HG02885 (cell line): ENCODE measurements at regions not wholly inside any gene's neighbourhood (a gene's known extent, or its start where the extent isn't known, plus 50 kb on each side); places are given as distances from the start of the nearest gene placed in this dataset.

Experiments used
- ATAC-seq: cut with Tn5 transposase; IDR thresholded peaks from one replicate; pipeline ENCODE4 v1.9.1; 2021; ENCODE audit warnings: mild to moderate bottlenecking; ENCODE audit not compliant: unreplicated experiment, poor library complexity

DNA sequence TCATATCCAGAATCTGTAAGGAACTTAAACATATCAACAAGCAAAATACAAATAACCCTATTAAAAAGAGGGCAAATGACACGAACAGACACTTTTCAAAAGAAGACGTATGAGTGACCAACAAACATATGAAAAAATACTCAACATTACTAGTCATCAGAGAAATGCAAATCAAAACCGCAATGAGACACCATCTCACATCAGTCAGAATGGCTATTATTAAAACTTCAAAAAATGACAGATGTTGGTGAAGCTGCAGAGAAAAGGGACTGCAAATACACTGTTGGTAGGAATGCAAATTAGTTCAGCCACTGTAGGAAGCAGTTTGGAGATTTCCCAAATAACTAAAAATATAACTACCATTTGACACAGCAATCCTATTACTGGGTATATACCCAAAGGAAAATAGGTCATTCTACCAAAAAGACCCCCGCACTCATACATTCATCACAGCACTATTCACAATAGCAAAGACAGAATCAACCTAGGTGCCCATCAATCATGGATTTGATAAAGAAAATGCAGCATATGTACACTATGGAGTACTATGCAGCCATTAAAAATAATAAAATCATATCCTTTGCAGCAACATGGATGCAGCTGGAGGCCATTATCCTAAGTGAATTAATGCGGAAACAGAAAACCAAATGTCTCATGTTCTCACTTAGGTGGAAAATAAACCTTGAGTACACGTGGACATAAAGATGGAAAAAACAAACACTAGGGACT lies 230.1 kb upstream of the RAB4A start:
- ATAC-seq = peak; percentile 40

DNA sequence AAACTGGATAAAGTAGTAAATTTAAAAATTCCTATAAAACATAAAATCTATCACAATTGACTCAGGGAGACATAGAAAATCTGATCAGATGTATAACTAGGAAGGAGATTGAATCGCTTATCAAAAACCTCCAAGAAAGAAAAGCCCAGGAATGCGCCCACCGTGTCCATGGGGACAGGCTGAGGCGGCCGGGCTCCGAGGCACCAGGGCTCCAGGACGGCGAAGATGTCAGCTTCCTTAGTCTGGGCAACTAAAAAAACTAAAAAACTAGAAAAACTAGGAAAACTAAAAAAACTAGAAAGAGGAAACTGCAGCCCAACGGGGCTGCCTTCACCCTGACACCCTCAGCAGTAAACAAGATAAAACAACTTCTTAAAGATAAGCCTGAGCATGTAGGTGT lies 229.0 kb upstream of the RAB4A start:
- ATAC-seq = no peak

DNA sequence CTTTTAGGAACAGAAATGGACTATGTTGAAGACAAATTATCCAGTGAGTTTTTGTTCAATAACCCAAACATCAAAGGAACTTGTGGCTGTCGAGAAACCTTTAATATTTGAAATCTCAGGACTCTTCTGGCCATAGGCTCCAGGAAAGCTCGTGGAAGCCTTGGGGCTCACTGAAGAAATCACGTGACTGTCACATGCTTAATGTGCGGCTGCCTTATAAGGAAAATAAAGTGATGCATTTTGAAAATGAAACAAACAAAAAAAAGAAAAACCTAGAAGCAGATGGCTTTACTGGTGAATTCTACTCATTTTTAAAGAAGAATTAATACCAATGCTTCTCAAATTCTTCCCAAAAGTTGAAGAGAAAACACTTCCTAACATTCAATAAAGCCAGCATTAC lies 228.4 kb upstream of the RAB4A start:
- ATAC-seq = no peak

DNA sequence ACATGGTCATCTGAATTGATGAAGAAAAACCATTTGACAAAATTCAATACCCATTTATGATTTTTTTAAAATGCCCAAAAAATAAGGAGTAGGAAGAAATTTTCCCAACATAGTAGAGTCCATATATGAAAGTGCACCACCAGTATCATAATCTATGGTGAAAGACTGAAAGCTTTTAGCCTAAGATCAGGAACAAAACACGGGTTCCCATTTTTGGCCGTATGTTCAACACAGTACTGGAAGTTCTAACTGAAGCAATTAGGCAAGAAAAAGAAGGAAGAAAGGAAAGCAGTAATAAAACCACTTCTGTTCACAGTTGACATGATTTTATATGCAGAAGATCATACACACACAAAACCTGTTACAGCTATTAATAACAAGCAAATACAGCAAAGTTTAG lies 227.8 kb upstream of the RAB4A start:
- ATAC-seq = no peak

DNA sequence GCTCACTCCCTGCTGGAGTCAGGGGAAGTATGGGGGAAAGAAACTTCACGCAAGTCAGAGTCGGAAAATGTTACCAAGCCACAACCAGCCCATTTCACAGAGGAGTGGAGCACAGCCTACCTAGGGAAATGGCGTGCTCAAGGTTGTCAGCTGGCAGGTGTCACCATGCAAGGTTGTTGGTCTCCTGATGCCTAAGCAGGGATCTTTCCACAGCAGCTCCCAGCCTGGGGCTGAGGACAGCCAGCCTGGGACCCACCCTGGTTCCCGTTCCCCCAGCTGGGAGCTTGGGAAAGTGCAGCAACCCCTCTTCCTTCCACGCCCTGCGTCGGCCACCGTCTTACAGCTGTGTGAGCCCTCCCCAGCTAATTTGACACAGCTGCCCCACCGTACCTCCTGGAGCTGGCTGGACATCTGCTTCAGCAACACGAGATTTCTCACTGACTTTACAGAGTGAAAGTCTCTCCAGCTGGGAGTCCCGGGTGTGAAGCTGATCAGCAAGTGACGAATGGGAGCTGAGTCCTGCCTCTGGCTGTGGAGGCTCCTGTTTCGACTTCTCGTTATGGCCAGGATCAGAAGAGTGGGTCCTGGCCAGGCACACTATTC lies 224.6 kb upstream of the RAB4A start:
- ATAC-seq = no peak

DNA sequence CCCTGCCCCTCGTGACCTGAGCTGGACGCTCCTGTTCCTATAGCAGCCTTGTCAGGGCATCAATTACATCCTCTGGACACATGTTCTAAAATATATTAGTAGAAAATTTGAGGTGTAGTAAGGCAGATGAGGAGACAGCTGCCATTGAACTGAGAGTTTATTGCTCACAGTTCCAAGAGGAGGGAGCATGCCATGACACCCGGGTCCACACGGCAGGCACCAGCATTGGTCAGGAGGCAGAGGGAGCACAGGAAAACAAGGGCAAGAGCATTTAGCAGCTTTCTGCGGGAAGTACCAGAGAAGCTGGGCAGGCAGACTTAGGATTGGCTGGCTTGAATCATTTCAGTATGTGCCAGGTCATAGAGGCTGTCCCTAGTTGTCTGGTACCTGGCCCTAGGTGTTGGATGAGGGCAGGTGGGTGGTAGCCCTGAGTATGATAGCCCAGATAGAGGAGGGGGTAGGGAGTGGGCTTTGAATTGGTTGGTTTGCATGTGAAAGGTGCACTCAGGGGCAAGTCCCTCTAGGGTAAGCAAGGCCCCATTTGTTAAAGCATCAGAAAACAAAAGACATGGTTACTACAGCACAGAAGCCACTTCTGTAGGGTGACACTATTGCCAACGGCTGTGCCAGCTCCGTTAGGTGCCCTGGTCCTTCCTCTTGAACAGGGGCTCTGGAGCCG lies 223.6 kb upstream of the RAB4A start:
- ATAC-seq = no peak

DNA sequence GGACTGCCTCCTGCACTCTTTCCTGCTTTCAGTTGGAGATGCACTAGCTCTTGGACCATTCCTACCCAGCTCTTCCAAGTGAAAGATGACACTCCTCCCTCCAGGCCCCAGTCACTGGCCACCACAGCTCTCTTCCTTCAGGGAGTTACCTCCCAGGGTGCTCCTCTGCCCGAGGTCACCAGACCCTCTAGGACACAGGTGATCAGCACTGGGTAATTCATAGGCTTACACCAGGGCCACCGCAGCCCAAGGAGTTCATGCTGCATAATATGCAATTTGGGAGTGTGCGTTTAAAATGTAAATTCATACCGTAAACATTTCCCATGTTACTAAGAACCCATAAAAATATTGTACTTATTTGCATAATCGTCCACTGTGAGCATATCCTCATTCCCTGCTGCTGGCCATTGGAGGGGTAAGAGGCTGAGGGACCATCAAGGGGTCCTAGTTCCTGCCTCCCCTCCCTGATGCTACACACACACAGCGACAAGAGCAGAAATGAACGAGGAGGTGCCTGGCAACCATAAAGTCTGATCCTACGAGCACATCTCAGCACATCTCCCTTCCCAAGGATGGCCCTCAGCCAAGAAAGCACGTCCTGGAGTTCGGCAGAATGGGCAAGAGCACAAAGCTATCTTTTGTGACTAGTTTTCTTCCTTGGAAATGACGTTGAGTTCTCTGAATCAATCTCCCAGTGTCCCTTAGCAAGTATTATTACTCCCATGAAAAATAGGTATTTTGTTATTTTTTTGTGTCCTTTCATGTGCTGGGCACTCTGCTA lies 222.9 kb upstream of the RAB4A start:
- no peak for ATAC-seq

DNA sequence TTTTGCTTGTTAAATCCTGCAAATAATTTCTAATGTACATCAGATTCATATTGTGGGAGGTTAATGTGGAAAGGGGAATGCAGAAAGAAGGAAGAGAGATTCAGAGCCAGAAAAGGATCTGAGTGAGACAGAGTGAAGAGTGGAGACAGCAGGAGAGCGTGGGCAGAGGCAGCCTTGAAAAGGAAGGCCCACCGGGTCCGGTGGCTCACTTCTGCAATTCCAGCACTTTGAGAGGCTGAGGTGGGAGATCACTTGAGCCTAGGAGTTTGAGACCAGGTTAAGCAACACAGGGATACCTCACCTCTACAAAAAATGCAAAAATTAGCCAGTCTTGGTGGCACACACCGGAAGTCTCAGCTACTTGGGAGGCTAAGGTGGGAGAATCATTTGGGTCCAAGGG lies 222.0 kb upstream of the RAB4A start:
- no peak for ATAC-seq

DNA sequence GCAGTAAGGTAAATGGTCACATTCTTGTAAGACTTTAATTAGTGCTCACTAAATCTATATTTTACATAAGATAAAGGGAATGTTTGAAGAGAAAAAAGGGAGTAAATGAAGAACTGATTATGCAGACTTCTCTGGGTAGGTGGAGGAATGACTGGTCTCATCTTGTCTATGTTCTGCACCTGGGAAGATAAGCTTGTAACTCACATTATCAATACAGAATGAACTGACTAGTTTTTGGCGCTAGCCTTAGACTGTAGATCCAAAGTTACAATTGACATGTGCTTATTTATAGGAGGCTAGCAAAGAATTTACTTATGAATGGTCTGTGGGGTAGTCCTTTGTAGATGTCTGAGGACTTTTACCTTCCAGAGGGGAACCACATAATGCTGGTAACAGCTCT lies 214.9 kb upstream of the RAB4A start:
- ATAC-seq = no peak

DNA sequence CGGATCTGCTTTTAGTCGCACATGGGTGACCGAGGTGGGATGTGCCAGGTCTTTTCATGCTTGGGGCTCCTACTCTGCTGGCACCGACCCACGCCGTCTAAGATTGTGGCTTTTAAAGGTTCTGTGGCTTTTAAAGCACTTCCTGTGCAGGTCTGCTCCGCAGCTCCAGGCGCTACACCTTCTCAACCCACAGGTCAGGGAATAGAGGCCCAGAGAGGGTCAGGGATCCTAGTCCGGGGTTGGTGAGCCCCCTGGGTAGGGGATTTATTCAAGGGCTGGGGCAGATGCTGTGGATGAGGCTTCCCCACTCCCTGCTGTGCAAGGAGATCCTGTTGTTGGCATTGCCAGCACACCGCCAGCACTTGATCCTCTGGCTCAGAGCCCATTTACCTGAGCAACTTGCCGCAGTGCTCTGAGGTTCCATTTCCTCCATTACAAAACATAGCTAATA lies 212.8 kb upstream of the RAB4A start:
- ATAC-seq = no peak

DNA sequence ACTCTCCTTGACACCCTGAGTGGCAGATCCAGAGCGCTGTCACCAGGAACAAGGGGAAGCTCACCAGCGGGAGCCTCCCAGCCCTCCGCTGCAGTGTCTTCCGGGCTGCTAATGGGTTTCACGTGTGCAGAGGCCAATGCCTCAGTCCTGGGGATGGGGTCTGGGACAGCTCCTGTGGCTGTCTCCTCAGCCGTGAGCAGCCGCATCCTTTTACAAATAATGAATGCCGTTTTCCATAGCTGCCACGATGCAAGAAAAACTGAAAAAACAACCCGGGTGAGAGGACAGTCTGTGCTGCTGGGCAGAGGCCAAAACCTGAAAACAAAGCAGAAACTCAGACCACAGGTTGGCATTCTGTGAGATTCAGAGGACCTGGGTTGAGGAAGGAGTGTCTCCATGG lies 212.2 kb upstream of the RAB4A start:
- ATAC-seq = no peak

DNA sequence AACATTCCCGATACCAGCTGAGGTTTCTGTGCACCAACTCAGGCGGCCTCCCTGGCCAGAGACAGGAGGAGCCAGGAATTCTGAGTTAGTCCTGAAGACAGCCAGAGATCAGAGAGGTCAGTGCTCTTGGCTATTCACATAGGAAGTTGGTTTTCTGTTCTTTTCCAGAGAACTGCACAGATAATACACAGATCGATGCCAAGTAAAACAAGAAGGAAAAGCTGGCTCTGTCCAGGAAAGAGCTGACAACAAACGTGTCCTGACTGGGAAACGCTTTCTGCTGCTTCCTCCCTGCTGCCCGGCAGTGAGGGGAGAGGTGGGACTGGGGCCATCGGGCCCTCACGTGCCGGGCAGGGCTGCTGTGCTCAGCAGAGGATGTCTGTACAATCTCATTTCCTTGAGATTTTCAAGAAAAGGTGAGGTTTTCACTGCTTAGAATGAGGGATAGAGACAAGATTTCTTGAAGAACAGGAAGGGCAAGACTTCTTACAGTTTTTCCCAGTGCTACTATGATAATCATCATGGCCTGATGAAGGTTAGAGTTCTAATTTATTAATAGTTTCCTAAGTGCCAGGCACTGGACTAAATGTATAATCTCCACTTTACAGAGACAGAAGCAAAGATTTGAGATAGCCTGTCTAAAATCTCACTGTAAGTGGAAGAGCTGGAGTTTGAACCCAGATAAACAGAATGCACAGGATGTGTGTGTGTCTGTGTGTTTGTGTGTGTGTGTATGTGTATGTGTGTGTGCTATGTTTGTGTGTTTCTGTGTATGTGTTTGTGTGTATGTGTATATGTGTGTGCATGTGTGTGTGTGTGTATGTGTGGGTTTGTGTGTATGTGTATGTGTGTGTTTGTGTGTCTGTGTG lies 211.0 kb upstream of the RAB4A start:
- ATAC-seq = no peak

DNA sequence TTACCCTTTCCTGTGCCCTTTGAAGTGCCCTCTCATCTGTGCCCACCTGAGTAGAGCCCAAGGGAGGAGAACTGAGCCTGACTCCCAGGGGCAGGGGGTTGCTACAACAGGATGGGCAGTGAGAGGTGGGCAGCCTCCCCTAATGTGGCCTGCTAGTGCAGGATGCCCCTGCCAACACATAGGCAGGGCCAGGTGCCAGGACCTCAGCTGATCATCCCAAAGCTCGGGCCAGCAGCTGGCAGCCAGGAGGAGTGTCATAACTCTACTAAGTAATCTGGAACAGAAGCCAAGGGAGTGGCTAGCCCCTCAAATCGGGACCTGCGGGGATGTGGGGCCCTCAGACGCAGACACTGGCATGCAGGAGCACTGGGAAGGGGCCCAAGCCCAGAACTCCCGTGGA lies 208.8 kb upstream of the RAB4A start:
- ATAC-seq = no peak

DNA sequence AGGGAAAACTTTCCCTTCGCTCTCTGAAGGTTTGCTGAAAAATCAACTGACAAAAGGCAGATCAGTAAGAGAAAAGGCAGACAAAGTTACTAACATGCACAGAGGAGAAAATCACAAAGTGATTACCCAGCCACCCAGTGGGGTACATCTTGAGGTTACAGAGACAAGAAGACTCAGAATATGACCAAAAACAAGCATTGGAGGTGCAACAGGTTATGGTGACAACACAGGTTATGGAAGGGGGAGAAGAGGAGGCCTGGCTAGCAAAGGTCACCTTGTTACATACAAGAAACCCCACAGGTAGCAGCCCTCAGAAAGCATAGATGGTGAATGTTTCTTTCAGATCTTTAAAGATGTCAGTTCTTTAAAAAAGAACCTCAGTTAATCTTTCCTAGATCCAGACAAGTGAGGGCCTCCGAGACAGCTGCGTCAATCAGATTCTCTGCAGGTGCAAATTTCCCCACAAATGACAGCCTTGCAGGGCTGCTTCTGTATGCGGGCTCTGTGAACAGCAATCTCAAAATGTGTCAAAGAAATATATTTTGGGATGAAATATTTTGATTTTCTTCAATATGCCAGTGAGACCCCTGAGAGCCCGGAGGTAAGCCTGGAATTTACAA lies 207.6 kb upstream of the RAB4A start:
- ATAC-seq = no peak

DNA sequence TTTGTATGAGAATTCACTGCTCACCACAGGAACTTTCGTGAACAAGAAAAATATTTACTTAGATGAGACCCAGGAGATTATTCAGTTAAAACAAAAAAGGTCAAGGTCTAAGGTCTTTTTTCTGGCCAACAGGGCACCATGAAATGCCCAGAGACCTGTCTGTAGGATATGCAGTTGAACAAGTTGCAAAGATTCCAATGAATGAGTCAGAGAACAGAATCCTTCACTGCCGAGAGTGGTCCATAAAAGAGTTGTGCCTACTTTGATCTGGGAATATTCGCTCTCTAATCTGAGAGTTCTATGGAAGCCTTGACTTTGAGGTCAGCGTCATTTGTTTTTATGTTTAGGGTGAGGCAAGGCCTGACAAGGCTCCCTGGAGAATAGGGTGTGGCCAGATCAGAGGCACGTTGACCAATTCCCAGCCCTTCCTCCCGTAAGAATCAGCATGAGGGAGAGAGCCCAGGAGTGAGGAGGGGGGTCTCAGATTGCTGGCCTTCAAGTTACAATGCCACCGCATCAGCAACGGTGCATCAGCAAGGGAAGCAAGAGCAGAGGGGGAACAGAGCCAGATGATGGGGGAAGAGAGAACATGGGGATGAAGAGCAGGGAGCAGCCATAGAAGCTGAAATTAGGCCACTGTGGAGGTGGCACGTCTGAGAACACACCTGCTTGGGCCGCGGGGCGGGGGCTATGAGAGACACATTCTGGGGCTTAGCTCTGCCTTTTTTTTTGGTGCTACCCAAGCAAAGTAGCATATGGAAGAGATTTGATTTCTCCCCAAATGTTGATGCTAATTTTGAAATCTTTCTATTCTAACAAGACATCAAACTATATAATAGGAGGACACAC lies 206.4 kb upstream of the RAB4A start:
- ATAC-seq = no peak

DNA sequence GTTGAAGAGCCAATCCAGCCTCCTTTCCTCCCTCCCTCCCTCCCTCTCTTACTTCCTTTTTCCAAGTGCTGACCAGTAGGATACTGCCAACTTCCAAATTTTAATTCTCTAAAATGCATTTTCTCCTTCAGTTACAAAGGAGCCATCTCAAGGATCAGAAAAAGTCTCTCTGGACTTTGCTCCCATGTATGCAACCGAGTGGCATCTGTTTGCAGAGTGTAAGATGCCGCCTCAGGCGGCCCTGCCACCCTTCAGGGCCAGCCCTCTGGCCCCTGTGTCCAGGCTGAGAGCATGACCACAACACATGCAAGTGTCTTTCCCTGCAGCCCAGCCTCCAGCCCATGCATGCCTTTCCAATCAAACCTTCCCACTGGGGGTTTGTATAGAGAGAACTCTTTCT lies 205.3 kb upstream of the RAB4A start:
- no peak for ATAC-seq

DNA sequence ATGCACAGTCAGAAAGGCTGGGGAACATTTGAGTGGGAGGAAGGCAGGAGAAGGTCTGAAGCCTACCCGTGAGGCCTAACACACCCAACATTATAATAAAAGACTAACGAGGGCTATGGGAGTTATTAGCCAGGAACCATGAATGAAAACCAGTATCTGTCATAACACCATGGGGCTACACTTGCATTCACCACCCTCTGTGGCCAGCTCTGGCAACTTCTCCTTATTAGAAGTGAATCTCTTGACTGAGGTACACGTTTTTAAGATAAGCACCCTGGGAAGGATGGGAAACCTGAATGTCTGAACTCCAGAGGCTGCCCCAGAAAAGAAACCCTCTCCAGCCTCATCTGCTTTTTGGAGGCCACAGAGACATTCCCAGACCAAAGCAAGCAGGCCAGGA lies 204.3 kb upstream of the RAB4A start:
- ATAC-seq = no peak

DNA sequence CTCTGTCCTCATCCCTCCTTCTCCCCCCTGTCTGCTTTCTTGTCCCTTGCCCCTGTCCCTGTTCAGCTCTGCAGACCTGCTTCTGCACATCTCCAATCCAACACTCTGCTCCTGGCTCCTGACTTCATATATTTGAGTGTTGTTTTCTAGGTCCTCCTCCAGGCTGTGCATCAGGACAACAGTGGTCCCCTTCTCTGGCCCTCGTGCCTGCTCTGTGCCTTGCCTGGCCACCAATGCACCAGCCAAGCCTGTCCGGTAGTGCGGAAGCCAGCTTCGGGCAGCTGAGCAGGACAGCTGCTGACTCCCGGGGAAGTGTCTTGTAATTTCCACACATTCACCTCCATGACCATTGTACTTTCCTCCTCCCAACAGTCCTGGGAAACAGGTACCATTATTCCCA lies 203.4 kb upstream of the RAB4A start:
- no peak for ATAC-seq
